B cell (primary cell): ENCODE measurements at regions not wholly inside any gene's neighbourhood (a gene's known extent, or its start where the extent isn't known, plus 50 kb on each side); places are given as distances from the start of the nearest gene placed in this dataset.

ENCODE experiments used
- EZH2 ChIP-seq: IDR thresholded peaks from 2 replicates; pipeline ENCODE4 v1.6.1; 2012; ENCODE audit warnings: borderline replicate concordance, low read depth, mild to moderate bottlenecking, moderate library complexity, low read length; ENCODE audit not compliant: insufficient read depth, poor library complexity, severe bottlenecking
- TF ChIP-seq, protein P1 (sequence below): fragments of 200-600 bp; IDR thresholded peaks from one replicate; pipeline ENCODE4 v1.8.0; 2022; ENCODE audit warnings: antibody characterized with exemption, mild to moderate bottlenecking

GRCh38 chr3:117801912-117802239 lies 1092.3 kb downstream of the TUSC7 start:
- TF ChIP-seq, protein P1, sequence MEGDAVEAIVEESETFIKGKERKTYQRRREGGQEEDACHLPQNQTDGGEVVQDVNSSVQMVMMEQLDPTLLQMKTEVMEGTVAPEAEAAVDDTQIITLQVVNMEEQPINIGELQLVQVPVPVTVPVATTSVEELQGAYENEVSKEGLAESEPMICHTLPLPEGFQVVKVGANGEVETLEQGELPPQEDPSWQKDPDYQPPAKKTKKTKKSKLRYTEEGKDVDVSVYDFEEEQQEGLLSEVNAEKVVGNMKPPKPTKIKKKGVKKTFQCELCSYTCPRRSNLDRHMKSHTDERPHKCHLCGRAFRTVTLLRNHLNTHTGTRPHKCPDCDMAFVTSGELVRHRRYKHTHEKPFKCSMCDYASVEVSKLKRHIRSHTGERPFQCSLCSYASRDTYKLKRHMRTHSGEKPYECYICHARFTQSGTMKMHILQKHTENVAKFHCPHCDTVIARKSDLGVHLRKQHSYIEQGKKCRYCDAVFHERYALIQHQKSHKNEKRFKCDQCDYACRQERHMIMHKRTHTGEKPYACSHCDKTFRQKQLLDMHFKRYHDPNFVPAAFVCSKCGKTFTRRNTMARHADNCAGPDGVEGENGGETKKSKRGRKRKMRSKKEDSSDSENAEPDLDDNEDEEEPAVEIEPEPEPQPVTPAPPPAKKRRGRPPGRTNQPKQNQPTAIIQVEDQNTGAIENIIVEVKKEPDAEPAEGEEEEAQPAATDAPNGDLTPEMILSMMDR: no peak
- no peak for TF ChIP-seq EZH2
